Vagina (tissue), 2 donors: ENCODE measurements at regions not wholly inside any gene's neighbourhood (a gene's known extent, or its start where the extent isn't known, plus 50 kb on each side); places are given as distances from the start of the nearest gene placed in this dataset.

Experiments
- DNase-seq, 2 donors: peaks; one replicate each; pipeline ENCODE4 v3.0.0-alpha.2; 2017; ENCODE audit errors: extremely low spot score in 2 of 2
- H3K27ac ChIP-seq: fragments of 200-600 bp; sonication (generic); one replicate; pipeline ENCODE4 v1.5.1; 2019
- H3K27me3 ChIP-seq: fragments of 200-600 bp; sonication (generic); one replicate; pipeline ENCODE4 v1.5.1; 2019
- H3K36me3 ChIP-seq, 2 donors: fragments of 200-600 bp; sonication (generic); one replicate each; pipeline ENCODE4 v1.5.1; 2017 to 2019
- H3K4me1 ChIP-seq: fragments of 200-600 bp; sonication (generic); one replicate; pipeline ENCODE4 v1.5.1; 2019
- H3K4me3 ChIP-seq, 2 donors: fragments of 200-600 bp; sonication (generic); 1 replicate in 1 of 2; 2 replicates in 1 of 2; pipeline ENCODE4 v1.5.1; 2016 to 2019
- H3K9me3 ChIP-seq: fragments of 200-600 bp; sonication (generic); one replicate; pipeline ENCODE4 v1.5.1; 2019
- POLR2A ChIP-seq, 2 donors: fragments of 450-650 bp; IDR thresholded peaks; one replicate each; pipeline ENCODE4 v1.6.1; 2017; ENCODE audit warnings: antibody characterized with exemption in 2 of 2, mild to moderate bottlenecking in 2 of 2, moderate library complexity in 2 of 2
- POLR2AphosphoS5 ChIP-seq, 2 donors: sonication (generic); formaldehyde crosslinking; IDR thresholded peaks; one replicate each; pipeline ENCODE4 v1.9.0; 2017; ENCODE audit warnings: antibody characterized with exemption in 2 of 2, mild to moderate bottlenecking in 2 of 2, low read depth in 1 of 2; ENCODE audit not compliant: insufficient read depth in 1 of 2
- intact Hi-C: fragments of 100-400 bp; cut with DNase I; formaldehyde crosslinking; loops from one replicate; pipeline ENCODE4 v1.15.1; 2023
- TF ChIP-seq, protein P1 (sequence below), 3 experiments: fragments of 450-650 bp in 2 of 3; fragments of 200-600 bp in 1 of 3; sonication (generic) in 1 of 3; IDR thresholded peaks; one replicate each; pipeline ENCODE4 v1.5.1; 2017 to 2019; ENCODE audit warnings: antibody characterized with exemption in 3 of 3, mild to moderate bottlenecking in 2 of 3, moderate library complexity in 2 of 3

DNA sequence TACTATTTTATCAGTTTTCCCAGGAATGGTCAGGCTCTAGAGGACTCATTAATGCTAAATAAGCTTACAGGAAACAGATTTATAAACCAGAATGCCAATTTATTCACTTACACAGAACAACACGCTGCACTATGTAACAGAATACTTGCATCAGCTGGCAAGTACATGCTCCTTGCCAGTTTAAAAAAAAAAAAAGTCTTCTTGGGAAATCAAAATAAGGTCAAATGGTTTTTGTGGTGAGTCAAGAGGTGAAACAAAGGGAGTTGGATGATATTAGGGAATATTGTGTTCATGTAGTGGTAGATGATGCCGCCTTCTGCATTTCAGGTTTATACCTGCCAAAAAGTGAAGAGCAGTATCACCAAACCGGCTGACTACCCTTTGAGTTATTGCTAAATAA, 1322.1 kb upstream of the ZEB2 start:
- Histone ChIP-seq H3K36me3 (no peaks in the 10 kb centered on the region), H3K27ac (no peak overlapping the region), H3K4me1 (no peaks in the 10 kb centered on the region), H3K4me3 (no peak overlapping the region), H3K27me3 (no peaks in the 10 kb centered on the region), H3K9me3 (no peaks in the 10 kb centered on the region)
- DNase-seq = no peak
- intact Hi-C loops = no loop called here
- TF ChIP-seq, protein P1, sequence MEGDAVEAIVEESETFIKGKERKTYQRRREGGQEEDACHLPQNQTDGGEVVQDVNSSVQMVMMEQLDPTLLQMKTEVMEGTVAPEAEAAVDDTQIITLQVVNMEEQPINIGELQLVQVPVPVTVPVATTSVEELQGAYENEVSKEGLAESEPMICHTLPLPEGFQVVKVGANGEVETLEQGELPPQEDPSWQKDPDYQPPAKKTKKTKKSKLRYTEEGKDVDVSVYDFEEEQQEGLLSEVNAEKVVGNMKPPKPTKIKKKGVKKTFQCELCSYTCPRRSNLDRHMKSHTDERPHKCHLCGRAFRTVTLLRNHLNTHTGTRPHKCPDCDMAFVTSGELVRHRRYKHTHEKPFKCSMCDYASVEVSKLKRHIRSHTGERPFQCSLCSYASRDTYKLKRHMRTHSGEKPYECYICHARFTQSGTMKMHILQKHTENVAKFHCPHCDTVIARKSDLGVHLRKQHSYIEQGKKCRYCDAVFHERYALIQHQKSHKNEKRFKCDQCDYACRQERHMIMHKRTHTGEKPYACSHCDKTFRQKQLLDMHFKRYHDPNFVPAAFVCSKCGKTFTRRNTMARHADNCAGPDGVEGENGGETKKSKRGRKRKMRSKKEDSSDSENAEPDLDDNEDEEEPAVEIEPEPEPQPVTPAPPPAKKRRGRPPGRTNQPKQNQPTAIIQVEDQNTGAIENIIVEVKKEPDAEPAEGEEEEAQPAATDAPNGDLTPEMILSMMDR (IDR thresholded peaks at IDR 0.05) = no peak
- no peak for TF ChIP-seq POLR2AphosphoS5 (IDR thresholded peaks at IDR 0.05; ENCODE audit: insufficient read depth in 1 of 2, low read depth in 1 of 2)
- no peak for TF ChIP-seq POLR2A (IDR thresholded peaks at IDR 0.05)

DNA sequence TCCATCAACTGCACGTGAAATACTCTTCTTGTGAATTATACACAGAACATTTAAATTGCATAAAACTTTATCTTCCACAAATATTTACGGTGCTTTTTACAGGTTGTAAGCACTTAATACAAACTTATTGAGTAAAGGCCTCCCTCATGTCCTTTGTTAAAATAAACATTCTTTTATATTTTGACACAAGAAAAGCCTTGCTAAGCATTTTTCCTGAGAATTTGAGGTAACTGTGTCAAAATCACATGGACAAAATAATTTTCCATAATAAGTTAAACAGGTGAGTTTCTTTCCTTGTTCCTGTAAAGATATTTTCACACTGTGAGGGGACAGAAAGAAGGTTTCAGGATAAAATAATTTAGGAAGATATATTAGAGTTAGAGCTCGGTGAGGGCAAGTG, 1317.1 kb upstream of the ZEB2 start:
- H3K4me1 ChIP-seq = no peaks in the 10 kb centered on the region
- intact Hi-C loops = no loop called here
- TF ChIP-seq, protein P1 (IDR thresholded peaks at IDR 0.05) = no peak
- TF ChIP-seq POLR2A (IDR thresholded peaks at IDR 0.05) (no peak), POLR2AphosphoS5 (IDR thresholded peaks at IDR 0.05; ENCODE audit: insufficient read depth in 1 of 2, low read depth in 1 of 2) (no peak)

DNA sequence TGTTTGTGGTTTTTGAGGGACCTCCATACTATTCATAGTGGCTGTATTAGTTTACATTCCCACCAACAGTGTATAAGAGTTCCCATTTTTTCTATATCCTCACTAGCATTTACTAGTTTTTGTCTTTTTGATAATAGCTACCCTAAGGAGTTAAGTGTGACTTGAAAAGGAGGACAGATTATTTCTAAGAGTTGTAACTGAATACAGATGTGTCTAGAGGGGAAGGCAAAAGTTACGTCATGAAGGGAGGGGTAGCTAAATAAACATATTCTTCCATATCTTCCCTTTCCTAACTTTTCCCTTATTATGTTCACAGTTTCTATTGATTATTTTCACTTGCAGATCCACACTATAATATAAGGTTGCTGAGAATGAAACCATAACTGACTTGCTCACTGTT, 1315.7 kb upstream of the ZEB2 start:
- no peaks in the 10 kb centered on the region for H3K9me3 ChIP-seq
- H3K4me3 ChIP-seq = no peak overlapping the region
- no peaks in the 10 kb centered on the region for H3K4me1 ChIP-seq
- no peaks in the 10 kb centered on the region for H3K36me3 ChIP-seq
- intact Hi-C loops = no loop called here
- H3K27me3 ChIP-seq = no peaks in the 10 kb centered on the region
- no peak for DNase-seq
- TF ChIP-seq, protein P1 (IDR thresholded peaks at IDR 0.05) = no peak
- TF ChIP-seq POLR2AphosphoS5 (IDR thresholded peaks at IDR 0.05; ENCODE audit: insufficient read depth in 1 of 2, low read depth in 1 of 2) (no peak), POLR2A (IDR thresholded peaks at IDR 0.05) (no peak)
- H3K27ac ChIP-seq = no peak overlapping the region

More for the DNA sequence above, 1317.1 kb upstream of the ZEB2 start:
- Histone ChIP-seq H3K27ac (no peak overlapping the region), H3K27me3 (no peaks in the 10 kb centered on the region), H3K4me3 (no peak overlapping the region), H3K9me3 (no peaks in the 10 kb centered on the region), H3K36me3 (no peaks in the 10 kb centered on the region)
- no peak for DNase-seq

DNA sequence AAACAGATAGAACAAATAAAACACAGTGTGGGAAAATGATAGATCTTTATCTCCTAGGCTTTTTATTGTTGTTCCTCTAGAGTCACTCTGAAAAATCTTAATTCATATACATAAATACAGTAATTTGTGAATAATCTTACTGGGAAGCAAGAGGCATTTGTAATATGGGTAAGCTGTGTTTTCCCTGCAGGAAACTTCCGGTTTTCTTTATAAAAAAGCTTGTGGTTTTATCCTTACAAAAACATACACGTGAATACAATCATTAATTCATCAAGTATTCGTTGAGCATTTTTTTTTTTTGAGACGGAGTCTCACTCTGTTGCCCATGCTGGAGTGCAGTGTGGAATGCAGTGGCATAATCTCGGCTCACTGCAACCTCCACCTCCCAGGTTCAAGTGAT, 1312.8 kb upstream of the ZEB2 start:
- H3K4me1 ChIP-seq = no peaks in the 10 kb centered on the region
- no peaks in the 10 kb centered on the region for H3K36me3 ChIP-seq
- H3K27ac ChIP-seq = no peak overlapping the region
- DNase-seq = no peak
- TF ChIP-seq POLR2AphosphoS5 (IDR thresholded peaks at IDR 0.05; ENCODE audit: insufficient read depth in 1 of 2, low read depth in 1 of 2) (no peak), POLR2A (IDR thresholded peaks at IDR 0.05) (no peak)
- TF ChIP-seq, protein P1 (IDR thresholded peaks at IDR 0.05) = no peak
- intact Hi-C loops = no loop called here
- H3K27me3 ChIP-seq = no peaks in the 10 kb centered on the region
- no peaks in the 10 kb centered on the region for H3K9me3 ChIP-seq
- no peak overlapping the region for H3K4me3 ChIP-seq

DNA sequence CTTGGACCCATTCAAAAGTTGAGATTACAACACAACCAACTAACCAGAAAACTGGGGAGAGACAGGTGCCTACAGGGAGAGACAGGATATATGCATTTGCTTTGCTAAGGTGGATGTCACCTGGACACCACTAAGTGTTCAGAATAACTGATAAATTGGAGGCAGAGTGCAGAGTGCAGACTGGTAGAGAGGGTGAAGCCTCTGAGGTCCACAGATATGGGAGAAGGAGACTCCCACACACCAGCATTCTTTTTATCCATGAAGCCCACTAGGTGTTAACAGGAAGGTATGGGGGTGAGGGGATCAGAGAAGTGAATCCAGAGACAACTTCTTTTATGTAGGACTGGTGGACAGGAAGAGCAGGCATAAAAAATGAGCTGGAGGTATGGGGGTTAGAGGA, 1310.0 kb upstream of the ZEB2 start:
- DNase-seq = no peak
- no peaks in the 10 kb centered on the region for H3K4me1 ChIP-seq
- intact Hi-C loops = no loop called here
- no peaks in the 10 kb centered on the region for H3K27me3 ChIP-seq
- H3K36me3 ChIP-seq = no peaks in the 10 kb centered on the region
- no peak overlapping the region for H3K27ac ChIP-seq
- H3K4me3 ChIP-seq = no peak overlapping the region
- H3K9me3 ChIP-seq = no peaks in the 10 kb centered on the region
- TF ChIP-seq, protein P1 (IDR thresholded peaks at IDR 0.05) = no peak
- no peak for TF ChIP-seq POLR2A (IDR thresholded peaks at IDR 0.05)
- no peak for TF ChIP-seq POLR2AphosphoS5 (IDR thresholded peaks at IDR 0.05; ENCODE audit: insufficient read depth in 1 of 2, low read depth in 1 of 2)
